MM.1S (cell line): ENCODE measurements at regions not wholly inside any gene's neighbourhood (a gene's known extent, or its start where the extent isn't known, plus 50 kb on each side); places are given as distances from the start of the nearest gene placed in this dataset.

Experiments used
- EZH2 ChIP-seq: fragments of 300-600 bp; sonication (generic); optimal IDR thresholded peaks from 2 replicates; pipeline ENCODE3; 2017; ENCODE audit warnings: low read depth, mild to moderate bottlenecking, antibody characterized with exemption, low read length, mixed read lengths
- TF ChIP-seq, protein P1 (sequence below): fragments of 300-600 bp; sonication (generic); IDR thresholded peaks from 2 replicates; pipeline ENCODE4 v1.5.1; 2016; ENCODE audit warnings: antibody characterized with exemption, low read length, mixed read lengths

DNA sequence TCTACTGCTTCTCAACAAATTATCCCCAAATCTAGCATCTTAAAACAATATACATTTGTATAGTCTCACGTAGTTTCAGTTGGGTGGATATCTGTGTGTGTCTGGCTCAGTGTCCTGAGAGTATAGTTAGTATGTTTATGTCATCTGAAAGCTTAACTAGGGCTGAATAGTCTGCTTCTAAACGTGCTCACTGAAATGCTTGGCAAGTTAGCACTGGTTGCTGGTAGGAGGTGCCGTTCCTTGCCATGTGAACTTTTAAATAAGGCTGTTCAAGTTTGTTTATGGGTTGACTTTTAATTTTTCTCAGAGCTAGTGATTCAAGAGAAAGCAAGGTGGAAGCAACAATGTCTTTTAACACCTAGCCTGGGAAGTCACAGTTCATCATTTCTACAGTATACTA lies 1673.6 kb downstream of the PCDH7 start:
- TF ChIP-seq, protein P1, sequence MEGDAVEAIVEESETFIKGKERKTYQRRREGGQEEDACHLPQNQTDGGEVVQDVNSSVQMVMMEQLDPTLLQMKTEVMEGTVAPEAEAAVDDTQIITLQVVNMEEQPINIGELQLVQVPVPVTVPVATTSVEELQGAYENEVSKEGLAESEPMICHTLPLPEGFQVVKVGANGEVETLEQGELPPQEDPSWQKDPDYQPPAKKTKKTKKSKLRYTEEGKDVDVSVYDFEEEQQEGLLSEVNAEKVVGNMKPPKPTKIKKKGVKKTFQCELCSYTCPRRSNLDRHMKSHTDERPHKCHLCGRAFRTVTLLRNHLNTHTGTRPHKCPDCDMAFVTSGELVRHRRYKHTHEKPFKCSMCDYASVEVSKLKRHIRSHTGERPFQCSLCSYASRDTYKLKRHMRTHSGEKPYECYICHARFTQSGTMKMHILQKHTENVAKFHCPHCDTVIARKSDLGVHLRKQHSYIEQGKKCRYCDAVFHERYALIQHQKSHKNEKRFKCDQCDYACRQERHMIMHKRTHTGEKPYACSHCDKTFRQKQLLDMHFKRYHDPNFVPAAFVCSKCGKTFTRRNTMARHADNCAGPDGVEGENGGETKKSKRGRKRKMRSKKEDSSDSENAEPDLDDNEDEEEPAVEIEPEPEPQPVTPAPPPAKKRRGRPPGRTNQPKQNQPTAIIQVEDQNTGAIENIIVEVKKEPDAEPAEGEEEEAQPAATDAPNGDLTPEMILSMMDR: no peak
- no peak for TF ChIP-seq EZH2
